ENCODE measurements at regions not wholly inside any gene's neighbourhood (a gene's known extent, or its start where the extent isn't known, plus 50 kb on each side); places are given as distances from the start of the nearest gene placed in this dataset.

DNA sequence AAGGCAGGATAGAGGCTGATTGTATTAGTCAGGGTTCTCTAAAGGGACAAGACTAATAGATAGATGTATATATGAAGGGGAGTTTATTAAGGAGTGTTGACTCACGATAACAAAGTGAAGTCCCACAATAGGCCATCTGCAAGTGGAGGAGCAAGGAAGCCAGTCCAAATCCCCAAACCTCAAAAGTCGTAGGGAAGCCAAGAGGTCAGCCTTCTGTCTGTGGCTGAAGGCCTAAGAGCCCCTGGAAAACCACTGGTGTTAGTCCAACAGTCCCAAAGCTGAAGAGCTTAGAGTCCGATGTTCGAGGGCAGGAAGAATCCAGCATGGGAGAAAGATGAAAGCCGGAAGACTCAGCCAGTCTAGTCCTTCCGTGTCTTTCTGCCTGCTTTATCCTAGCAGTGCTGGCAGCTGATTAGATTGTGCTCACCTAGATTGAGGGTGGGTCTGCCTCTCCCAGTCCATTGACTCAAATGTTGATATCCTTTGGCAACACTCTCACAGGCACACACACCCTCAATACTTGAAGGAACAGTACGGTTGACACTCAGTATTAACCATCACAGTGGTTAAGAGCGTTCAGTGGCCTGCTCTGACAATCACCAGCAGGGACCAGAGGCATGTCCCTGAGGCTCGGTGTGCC lies 135.6 kb downstream of the CSNK2A3 start:
- TF ChIP-seq, protein P1, sequence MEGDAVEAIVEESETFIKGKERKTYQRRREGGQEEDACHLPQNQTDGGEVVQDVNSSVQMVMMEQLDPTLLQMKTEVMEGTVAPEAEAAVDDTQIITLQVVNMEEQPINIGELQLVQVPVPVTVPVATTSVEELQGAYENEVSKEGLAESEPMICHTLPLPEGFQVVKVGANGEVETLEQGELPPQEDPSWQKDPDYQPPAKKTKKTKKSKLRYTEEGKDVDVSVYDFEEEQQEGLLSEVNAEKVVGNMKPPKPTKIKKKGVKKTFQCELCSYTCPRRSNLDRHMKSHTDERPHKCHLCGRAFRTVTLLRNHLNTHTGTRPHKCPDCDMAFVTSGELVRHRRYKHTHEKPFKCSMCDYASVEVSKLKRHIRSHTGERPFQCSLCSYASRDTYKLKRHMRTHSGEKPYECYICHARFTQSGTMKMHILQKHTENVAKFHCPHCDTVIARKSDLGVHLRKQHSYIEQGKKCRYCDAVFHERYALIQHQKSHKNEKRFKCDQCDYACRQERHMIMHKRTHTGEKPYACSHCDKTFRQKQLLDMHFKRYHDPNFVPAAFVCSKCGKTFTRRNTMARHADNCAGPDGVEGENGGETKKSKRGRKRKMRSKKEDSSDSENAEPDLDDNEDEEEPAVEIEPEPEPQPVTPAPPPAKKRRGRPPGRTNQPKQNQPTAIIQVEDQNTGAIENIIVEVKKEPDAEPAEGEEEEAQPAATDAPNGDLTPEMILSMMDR (IDR thresholded peaks at IDR 0.05), result no peak
- TF ChIP-seq POLR2A (IDR thresholded peaks at IDR 0.05), result no peak

Data from Peyer's patch (tissue), 4 donors.